ENCODE measurements at regions not wholly inside any gene's neighbourhood (a gene's known extent, or its start where the extent isn't known, plus 50 kb on each side); places are given as distances from the start of the nearest gene placed in this dataset.
"Not testable (repeated sequence)": the region's sequence is repeated elsewhere in the genome, so short reads cannot be mapped to it uniquely, and the experiment has no call there.

DNA sequence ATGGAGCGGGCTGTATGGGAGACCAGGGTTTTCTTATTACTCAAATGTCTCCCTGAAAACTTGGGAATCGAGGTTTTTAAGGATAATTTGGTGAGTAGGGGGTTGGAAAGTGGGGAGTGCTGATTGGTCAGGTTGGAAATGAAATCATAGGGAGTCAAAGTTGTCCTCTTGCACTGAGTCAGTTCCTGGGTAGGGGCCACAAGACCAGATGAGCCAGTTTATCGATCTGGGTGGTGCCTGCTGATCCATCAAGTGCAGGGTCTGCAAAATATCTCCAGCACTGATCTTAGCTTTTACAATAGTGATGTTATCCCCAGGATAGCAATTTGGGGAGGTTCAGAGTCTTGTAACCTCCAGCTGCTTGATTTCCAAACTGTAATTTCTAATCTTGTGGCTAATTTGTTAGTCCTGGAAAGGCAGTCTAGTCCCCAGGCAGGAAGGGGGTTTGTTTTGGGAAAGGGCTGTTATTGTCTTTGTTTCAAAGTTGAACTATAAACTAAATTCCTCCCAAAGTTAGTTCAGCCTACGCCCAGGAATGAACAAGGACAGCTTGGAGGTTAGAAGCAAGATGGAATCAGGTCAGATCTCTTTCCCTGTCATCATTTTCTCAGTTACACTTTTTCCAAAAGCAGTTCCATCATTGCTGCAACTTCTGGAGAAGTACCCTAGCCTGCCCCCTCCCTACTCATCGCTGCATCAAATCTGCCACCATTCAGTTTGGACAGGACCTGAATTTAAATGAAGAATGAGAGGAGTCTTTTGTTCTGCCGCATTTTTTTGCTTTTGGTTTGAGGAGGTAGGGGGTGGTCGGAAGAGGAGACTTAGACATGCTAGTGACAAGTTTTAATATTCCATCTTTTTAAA is 236.4 kb upstream of the GALNT17 start:
- not testable (repeated sequence) for DNase-seq (ENCODE audit: low read depth in 2 of 3, low spot score in 2 of 3)

DNA sequence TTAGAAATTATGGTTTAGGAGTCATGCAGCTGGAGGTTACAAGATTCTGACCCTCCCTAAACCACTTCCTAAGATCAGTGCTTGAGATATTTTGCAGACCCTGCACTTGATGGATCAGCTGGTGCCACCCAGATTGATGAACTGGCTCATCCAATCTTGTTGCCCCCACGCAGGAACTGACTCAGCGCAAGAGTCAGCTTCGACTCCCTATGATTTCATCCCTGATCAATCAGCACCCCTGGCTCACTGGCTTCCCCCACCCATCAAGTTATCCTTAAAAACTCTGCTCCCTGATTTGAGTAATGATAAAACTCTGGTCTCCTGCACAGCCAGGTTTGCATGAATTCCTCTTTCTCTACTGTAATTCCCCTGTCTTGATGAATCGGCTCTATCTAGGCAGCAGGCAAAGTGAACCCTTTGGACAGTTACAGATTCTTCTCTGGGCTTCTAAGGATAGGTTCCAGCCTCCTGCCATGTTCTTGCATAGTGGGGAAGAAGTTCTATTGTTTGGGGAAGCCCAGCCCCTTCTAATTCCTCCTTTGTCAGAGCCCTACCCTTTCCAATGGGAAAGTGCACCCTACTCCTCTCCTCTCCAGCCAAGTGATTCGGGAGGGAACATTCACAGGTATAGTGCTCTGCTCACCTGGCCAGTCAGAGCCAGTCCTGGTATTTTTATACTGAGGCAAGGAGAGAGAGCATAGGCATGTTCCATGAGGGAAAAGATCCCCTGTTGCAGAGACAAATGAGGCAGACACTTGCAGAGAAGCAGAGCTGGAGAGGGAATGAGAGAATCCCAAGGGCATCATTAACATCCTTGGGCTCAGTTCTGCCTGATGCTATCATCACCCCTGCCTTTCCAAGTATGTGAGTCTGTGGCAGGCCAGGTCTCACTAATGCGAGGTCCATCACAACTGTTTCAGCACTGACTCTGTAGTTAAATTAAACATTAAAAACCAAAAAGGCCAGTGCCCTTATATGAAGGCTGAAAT is 224.4 kb upstream of the GALNT17 start:
- no peak for DNase-seq (ENCODE audit: low read depth in 2 of 3, low spot score in 2 of 3)

GRCh38 chr7:70913924-70914323 is 218.0 kb upstream of the GALNT17 start:
- DNase-seq (ENCODE audit: low read depth in 2 of 3, low spot score in 2 of 3): no peak

DNA sequence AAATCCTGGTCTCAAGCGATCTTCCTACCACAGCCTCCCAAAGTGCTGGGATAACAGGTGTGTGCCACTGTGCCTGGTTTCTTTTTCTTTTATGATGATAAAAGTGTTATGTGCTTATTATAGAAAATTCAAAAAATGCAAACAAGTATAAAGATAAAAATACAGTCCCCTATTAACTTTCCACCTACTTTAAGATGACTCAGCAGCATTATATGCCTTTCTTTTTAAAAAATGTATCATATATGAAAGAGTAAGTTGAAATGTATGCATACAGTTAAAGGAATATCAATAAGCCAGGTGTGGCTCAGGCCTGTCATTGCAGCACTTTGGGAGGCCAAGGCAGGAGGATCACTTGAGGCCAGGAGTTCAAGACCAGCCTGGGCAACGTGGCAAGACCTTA is 216.9 kb upstream of the GALNT17 start:
- DNase-seq (ENCODE audit: low read depth in 2 of 3, low spot score in 2 of 3): no peak

DNA sequence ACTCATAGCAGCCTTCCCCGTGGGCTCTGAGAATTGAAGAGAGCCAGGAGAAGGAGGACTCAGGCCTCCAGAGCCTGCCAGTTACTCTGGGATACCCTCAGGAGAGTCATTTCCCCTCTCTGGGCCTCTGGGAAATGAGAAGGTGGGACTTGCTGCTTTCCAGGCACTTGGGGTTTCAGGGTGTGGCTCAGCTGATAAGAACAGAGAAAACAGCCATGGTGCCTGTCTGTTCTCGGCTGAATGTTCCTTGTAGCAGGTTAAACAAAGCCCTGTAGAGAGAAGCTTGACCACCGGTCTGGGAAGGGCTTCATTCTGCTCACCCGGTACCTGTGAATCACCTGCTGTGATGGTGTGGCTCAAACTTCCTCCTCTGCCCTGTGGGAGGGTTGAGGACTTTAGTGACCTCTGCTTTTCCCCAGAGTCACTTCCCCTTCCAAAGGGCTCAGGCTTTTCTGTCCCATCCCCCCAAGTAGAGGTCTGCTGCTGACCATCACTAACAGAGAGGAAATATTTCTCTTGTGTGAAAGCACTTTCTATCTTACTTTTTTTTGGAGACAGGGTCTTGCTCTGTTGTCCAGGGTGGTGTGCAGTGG is 212.4 kb upstream of the GALNT17 start:
- no peak for DNase-seq (ENCODE audit: low read depth in 2 of 3, low spot score in 2 of 3)

GRCh38 chr7:70920876-70921275 is 211.1 kb upstream of the GALNT17 start:
- no peak for DNase-seq (ENCODE audit: low read depth in 2 of 3, low spot score in 2 of 3)

DNA sequence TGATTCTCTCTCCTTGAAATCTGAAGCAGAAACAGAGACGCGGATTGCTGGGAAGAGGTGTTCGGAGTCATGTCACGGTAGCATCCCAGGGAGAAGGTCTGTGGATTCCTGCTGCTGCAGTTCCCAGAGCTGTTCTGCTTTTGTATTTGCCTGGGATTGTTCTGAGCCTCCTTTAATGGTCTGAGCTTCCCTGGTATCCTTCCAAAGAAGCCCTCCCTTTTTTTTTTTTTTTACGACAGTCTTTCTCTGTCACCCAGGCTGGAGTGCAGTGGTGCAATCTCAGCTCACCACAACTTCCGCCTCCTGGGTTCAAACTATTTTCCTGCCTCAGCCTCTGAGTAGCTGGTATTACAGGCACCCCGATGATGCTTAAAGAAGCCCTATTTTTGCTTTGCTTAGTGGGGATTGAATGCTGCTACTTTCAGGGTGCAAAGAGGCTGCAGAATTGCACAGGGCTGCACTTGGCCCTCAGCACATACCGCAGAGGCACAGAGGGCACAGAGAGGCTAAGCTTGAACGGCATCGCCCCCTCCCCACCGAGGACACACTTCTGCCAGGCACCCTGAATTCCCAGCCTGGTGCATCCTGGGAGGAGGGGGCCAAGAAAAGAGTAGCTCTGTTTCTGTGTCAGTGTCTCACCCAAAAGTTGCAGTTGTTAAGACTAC is 208.6 kb upstream of the GALNT17 start:
- DNase-seq (ENCODE audit: low read depth in 2 of 3, low spot score in 2 of 3): no peak

DNA sequence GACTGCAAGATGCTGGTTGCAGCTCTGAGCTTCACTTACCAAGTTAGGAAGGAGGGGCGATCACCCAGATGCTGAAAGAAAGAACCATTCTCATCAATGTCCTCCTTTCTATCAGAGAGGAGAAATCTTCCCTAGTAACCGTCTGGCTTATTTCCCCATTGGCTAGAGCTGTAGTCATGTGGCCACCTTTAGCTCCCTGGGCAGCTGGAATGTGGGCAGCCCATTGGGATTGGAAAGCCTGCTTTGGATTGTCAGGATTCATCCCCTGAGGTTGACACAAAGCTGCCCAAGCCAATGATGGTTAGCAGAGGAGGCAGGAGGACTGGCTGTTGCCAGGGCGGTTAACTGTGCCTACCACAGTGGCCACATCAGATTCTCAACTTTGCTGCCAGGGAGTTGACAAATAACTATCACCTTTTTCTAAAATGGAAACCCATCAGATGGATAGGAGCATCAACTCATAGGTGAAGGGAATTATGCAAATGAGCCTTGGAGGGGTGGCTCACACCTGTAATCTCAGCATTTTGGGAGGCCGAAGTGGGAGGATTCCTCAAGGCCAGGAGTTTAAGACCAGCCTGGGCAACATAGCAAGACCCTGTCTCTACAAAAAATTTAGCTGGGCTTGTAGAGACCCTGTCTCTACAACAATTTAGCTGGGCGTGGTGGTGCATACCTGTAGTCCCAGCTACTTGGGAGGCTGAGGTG is 206.4 kb upstream of the GALNT17 start:
- DNase-seq (ENCODE audit: low read depth in 2 of 3, low spot score in 2 of 3): no peak

- DNase-seq (ENCODE audit: low read depth in 2 of 3, low spot score in 2 of 3): no peak
Measured at GRCh38 chr7:70926666-70927065, 205.3 kb upstream of the GALNT17 start.

DNA sequence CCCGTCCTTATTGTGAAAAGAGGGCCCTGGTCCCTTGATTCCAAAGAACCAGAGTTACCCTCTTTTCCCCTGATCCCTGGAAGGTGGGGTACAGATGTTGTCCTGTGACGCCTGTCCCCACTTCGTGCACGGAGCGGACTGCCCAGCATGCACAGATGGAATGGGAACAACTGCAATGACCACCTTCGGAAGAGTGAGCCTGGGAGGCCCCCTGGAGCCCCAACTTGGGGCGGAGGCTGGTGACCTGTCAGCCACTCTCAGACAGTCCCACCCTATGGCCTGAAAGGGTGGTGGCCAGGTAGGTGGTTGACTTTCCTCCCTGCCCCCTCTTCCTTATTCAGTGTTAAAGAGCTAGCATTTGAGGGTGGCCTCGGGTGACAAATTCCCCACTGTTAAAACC is 196.6 kb upstream of the GALNT17 start:
- no peak for DNase-seq (ENCODE audit: low read depth in 2 of 3, low spot score in 2 of 3)

DNA sequence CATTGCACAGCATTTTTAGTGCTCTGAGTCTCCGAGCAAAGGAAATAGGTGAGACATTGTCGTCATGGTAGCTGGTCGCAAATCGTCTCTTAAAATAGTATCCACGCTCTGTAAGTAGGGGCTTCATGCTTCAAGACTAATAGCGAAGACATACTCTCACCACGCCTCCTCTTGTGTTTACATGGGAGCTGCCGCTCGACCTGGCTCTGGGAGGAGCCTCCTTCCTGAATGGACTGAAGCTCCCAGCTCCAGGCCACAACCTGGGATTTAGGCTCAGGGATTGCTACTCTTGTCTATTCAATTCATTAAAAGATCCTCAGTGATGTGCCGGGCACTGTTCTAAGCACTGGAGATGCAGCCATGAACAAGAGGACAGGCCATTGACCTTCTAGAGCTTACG is 196.1 kb upstream of the GALNT17 start:
- DNase-seq (ENCODE audit: low read depth in 2 of 3, low spot score in 2 of 3): no peak

- DNase-seq (ENCODE audit: low read depth in 2 of 3, low spot score in 2 of 3): no peak
Measured at GRCh38 chr7:70937424-70937823, 194.5 kb upstream of the GALNT17 start.

- no peak for DNase-seq (ENCODE audit: low read depth in 2 of 3, low spot score in 2 of 3)
Measured at GRCh38 chr7:70940597-70940996, 191.3 kb upstream of the GALNT17 start.

DNA sequence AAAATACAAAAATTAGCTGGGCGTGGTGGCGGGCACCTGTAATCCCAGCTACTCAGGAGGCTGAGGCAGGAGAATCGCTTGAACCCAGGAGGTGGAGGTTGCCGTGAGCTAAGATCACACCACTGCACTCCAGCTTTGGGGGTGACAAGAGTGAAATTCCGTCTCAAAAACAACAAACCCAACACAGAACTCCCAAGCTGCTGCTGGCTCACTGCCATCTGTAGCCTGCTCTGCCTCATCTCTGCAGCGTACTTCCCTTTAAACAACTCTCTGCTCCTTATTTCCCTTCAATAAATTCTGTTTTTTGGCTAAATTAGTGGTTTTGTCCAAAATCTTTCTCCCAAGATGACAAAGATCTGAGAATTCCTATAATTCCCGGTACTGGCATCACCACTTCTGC is 189.2 kb upstream of the GALNT17 start:
- DNase-seq (ENCODE audit: low read depth in 2 of 3, low spot score in 2 of 3): no peak

- DNase-seq (ENCODE audit: low read depth in 2 of 3, low spot score in 2 of 3): no peak
Measured at GRCh38 chr7:70944516-70944915, 187.4 kb upstream of the GALNT17 start.

DNA sequence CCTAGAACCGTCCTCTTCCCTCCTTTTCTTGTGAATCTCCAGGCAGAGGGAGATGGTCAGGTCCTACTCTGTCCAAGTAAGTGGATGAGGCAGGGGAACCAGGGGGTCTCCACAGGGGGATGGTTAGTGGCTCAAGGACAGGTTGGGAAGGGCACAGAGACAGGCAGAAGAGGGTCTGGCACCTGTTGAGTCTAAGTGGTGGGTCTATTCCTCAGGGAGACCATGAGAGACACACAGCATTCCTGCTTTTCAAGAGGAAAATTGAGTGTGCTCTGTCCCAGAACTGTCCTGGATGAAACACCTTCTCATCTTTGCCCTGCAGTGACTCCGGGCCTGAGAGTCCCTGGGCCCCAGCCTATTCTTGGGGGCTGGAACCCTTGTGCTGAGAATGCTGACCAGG is 184.8 kb upstream of the GALNT17 start:
- DNase-seq (ENCODE audit: low read depth in 2 of 3, low spot score in 2 of 3): no peak

- DNase-seq (ENCODE audit: low read depth in 2 of 3, low spot score in 2 of 3): no peak
Measured at GRCh38 chr7:70949862-70950261, 182.1 kb upstream of the GALNT17 start.

GRCh38 chr7:70951271-70951962 is 180.5 kb upstream of the GALNT17 start:
- no peak for DNase-seq (ENCODE audit: low read depth in 2 of 3, low spot score in 2 of 3)

DNA sequence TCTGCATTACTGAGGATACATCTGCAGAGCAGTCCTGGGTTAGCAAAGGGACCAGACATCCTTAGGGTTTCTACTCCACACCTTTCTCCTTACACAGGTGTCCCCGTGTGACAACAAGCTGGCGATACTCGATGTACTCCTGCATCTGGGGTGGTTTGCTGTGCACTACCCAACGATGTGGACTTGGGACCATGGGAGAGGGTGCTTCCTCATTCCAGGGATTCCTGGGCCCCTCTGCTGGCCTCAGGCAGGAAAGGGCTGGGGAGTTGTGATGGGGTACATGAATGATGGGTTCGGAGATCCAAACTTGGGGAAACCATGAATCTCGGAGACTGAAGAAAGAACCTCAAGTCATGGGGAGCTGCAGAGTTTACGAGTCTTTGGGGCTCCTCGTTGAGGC is 179.6 kb upstream of the GALNT17 start:
- DNase-seq (ENCODE audit: low read depth in 2 of 3, low spot score in 2 of 3): no peak
